Panc1 (cell line): ENCODE measurements at regions not wholly inside any gene's neighbourhood (a gene's known extent, or its start where the extent isn't known, plus 50 kb on each side); places are given as distances from the start of the nearest gene placed in this dataset.

Source experiments
- ATAC-seq: fragments of 200-7000 bp; cut with Tn5 transposase; 2 replicates; pipeline ENCODE4 v1.9.1; 2020; ENCODE audit warnings: mild to moderate bottlenecking, moderate library complexity
- BruUV-seq: library from RNA; stranded (reverse); fragments of 400-500 nt; replicated peaks from 2 replicates; lab custom pipeline; 2021; lab: Mats Ljungman, UMichigan
- CTCF ChIA-PET: fragments of 300-600 bp; sonication (Branson Sonifier 250); formaldehyde crosslinking; loops from one replicate; lab custom pipeline; 2022; ENCODE audit warnings: antibody characterized with exemption; lab: Charles Lee
- POLR2A ChIA-PET: fragments of 300-600 bp; sonication (Branson Sonifier 250); formaldehyde crosslinking; loops from one replicate; lab custom pipeline; 2022; ENCODE audit warnings: antibody characterized with exemption; lab: Charles Lee
- DNase-seq: peaks from one replicate; pipeline ENCODE4 v3.0.0-alpha.2; 2010; ENCODE audit warnings: low read depth, low spot score
- H3K27ac ChIP-seq: 2 replicates; pipeline ENCODE4 v1.5.1; 2011; ENCODE audit warnings: mild to moderate bottlenecking, low read length, inconsistent platforms
- H3K27me3 ChIP-seq: fragments of 200-500 bp; sonication (Bioruptor generic); 2 replicates; pipeline ENCODE4 v1.6.0; 2014; ENCODE audit warnings: low read length, inconsistent platforms; ENCODE audit not compliant: control insufficient read depth, insufficient read depth
- H3K36me3 ChIP-seq: fragments of 200-500 bp; sonication (Bioruptor generic); 2 replicates; pipeline ENCODE4 v1.5.1; 2014; ENCODE audit warnings: inconsistent platforms, mild to moderate bottlenecking, low read length, moderate library complexity; ENCODE audit not compliant: control insufficient read depth, insufficient read depth
- H3K4me1 ChIP-seq: 2 replicates; pipeline ENCODE4 v1.5.1; 2011; ENCODE audit warnings: inconsistent platforms, mild to moderate bottlenecking, low read length, moderate library complexity; ENCODE audit not compliant: control insufficient read depth, insufficient read depth
- H3K4me3 ChIP-seq, 2 experiments: 2 replicates each; pipeline ENCODE4 v1.5.1; 2011 to 2012; ENCODE audit warnings: low read depth in 2 of 2, low read length in 2 of 2, mild to moderate bottlenecking in 2 of 2, inconsistent platforms in 1 of 2, moderate library complexity in 1 of 2
- H3K9me3 ChIP-seq: fragments of 200-500 bp; sonication (Bioruptor generic); 2 replicates; pipeline ENCODE4 v1.5.1; 2014; ENCODE audit warnings: low read depth, mild to moderate bottlenecking, inconsistent platforms, low read length, moderate library complexity; ENCODE audit not compliant: control insufficient read depth, insufficient read depth
- CTCF ChIP-seq: fragments of 450-650 bp; IDR thresholded peaks from 2 replicates; pipeline ENCODE4 v1.5.1; 2017; ENCODE audit warnings: mild to moderate bottlenecking
- POLR2AphosphoS5 ChIP-seq: IDR thresholded peaks from 2 replicates; pipeline ENCODE4 v1.6.1; 2012; ENCODE audit warnings: mild to moderate bottlenecking, low read depth, low read length, moderate library complexity
- SIN3A ChIP-seq: IDR thresholded peaks from 2 replicates; pipeline ENCODE4 v1.6.1; 2012; ENCODE audit warnings: low read depth, mild to moderate bottlenecking, low read length, moderate library complexity, borderline replicate concordance; ENCODE audit not compliant: insufficient read depth
- TCF7L2 ChIP-seq: IDR thresholded peaks from 2 replicates; pipeline ENCODE4 v1.6.1; 2011; ENCODE audit warnings: mild to moderate bottlenecking, low read depth, low read length, inconsistent platforms
- in situ Hi-C: cut with HindIII; loops from 2 replicates; pipeline ENCODE4 v1.10.0; 2016; ENCODE audit warnings: low sequenced_read_pairs, low pct_unique_long_range_greater_than_20kb
- intact Hi-C: fragments of 100-400 bp; cut with micrococcal nuclease; formaldehyde crosslinking; loops from one replicate; pipeline ENCODE4 v1.10.0; 2022; ENCODE audit not compliant: unreplicated experiment
- TF ChIP-seq, protein P1 (sequence below), 2 experiments: IDR thresholded peaks; 2 replicates each; pipeline ENCODE4 v1.6.1; 2011 to 2012; ENCODE audit warnings: low read depth in 2 of 2, control low read depth in 1 of 2, low read length in 1 of 2, mild to moderate bottlenecking in 1 of 2, moderate library complexity in 1 of 2; ENCODE audit not compliant: insufficient read depth in 1 of 2

GRCh38 chr6:148151896-148152643, 190.6 kb upstream of the SASH1 start:
- CTCF ChIA-PET = interaction anchor here (0.6 kb wide), 1 partner anchor 12 kb away, joined by 5 read pairs; no protein-coding TSS in a partner anchor
- H3K36me3 ChIP-seq = no peaks in the 10 kb centered on the region
- no peak overlapping the region for H3K4me3 ChIP-seq
- POLR2A ChIA-PET = no interaction called here
- intact Hi-C loops (no loop called here), in situ Hi-C loops (no loop called here)
- DNase-seq = no peak
- no peaks in the 10 kb centered on the region for H3K9me3 ChIP-seq
- no peaks in the 10 kb centered on the region; the same call in 1 of the 2 replicates for H3K27me3 ChIP-seq
- no peaks in the 10 kb centered on the region for H3K4me1 ChIP-seq
- no peak for ATAC-seq
- TF ChIP-seq SIN3A (no peak), TCF7L2 (no peak), POLR2AphosphoS5 (no peak), CTCF (no peak)
- TF ChIP-seq, protein P1, sequence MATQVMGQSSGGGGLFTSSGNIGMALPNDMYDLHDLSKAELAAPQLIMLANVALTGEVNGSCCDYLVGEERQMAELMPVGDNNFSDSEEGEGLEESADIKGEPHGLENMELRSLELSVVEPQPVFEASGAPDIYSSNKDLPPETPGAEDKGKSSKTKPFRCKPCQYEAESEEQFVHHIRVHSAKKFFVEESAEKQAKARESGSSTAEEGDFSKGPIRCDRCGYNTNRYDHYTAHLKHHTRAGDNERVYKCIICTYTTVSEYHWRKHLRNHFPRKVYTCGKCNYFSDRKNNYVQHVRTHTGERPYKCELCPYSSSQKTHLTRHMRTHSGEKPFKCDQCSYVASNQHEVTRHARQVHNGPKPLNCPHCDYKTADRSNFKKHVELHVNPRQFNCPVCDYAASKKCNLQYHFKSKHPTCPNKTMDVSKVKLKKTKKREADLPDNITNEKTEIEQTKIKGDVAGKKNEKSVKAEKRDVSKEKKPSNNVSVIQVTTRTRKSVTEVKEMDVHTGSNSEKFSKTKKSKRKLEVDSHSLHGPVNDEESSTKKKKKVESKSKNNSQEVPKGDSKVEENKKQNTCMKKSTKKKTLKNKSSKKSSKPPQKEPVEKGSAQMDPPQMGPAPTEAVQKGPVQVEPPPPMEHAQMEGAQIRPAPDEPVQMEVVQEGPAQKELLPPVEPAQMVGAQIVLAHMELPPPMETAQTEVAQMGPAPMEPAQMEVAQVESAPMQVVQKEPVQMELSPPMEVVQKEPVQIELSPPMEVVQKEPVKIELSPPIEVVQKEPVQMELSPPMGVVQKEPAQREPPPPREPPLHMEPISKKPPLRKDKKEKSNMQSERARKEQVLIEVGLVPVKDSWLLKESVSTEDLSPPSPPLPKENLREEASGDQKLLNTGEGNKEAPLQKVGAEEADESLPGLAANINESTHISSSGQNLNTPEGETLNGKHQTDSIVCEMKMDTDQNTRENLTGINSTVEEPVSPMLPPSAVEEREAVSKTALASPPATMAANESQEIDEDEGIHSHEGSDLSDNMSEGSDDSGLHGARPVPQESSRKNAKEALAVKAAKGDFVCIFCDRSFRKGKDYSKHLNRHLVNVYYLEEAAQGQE (IDR thresholded peaks at IDR 0.05; ENCODE audit: insufficient read depth in 1 of 2, low read depth in 2 of 2, low read length in 1 of 2) = no peak
- no peak overlapping the region for H3K27ac ChIP-seq
- no TSS peak for BruUV-seq

- DNase-seq (no peak), ATAC-seq (no peak)
- POLR2A ChIA-PET = no interaction called here
- in situ Hi-C loops (no loop called here), intact Hi-C loops (no loop called here)
- no peaks in the 10 kb centered on the region for H3K36me3 ChIP-seq
- no peak overlapping the region for H3K27ac ChIP-seq
- CTCF ChIA-PET = no interaction called here
- TF ChIP-seq CTCF = no peak
- TF ChIP-seq SIN3A = no peak
- TF ChIP-seq, protein P1 (IDR thresholded peaks at IDR 0.05; ENCODE audit: insufficient read depth in 1 of 2, low read depth in 2 of 2, low read length in 1 of 2) = no peak
- no peak for TF ChIP-seq POLR2AphosphoS5
- no peak for TF ChIP-seq TCF7L2
- H3K4me1 ChIP-seq = no peaks in the 10 kb centered on the region
- H3K4me3 ChIP-seq = no peak overlapping the region
- no peaks in the 10 kb centered on the region; the same call in 1 of the 2 replicates for H3K27me3 ChIP-seq
- H3K9me3 ChIP-seq = no peaks in the 10 kb centered on the region
- BruUV-seq = no TSS peak
Measured at GRCh38 chr6:148154668-148155067, 188.0 kb upstream of the SASH1 start.
